ENCODE measurements at regions not wholly inside any gene's neighbourhood (a gene's known extent, or its start where the extent isn't known, plus 50 kb on each side); places are given as distances from the start of the nearest gene placed in this dataset.

DNA sequence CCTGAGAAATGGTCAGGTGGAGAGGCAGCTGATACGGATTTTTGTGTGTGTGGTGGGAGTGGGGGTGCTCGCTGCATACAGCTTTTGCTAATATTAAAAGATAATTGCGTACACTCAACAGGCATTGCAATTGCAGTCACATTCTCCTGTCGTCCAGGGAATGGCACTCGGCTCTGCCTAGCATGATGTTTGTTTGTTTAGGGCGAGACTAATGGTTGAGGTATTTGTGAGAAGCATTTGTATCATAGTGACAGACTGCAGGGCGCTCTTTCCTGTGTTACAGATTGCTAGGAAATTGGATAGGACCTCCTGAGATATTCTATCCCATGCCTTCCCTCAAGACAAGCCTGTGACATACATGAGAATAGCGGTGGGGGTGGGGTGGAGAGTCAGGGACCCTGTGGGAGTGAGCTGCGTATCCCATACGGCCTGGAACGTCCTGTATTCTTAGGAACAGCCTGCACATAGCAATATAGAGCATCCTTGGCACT lies 207.4 kb downstream of the SOX4 start:
- H3K36me3 ChIP-seq (ENCODE audit: control insufficient read depth in 1 of 2, insufficient read depth in 2 of 2, low read length in 2 of 2) = no peaks in the 10 kb centered on the region

GRCh38 chr6:21801446-21802174 lies 208.1 kb downstream of the SOX4 start:
- no peaks in the 10 kb centered on the region for H3K4me1 ChIP-seq (ENCODE audit: control insufficient read depth in 1 of 2, insufficient read depth in 2 of 2, low read length in 2 of 2)
- H3K4me3 ChIP-seq (ENCODE audit: low read depth in 1 of 2, low read length in 2 of 2) = no peak overlapping the region
- H3K36me3 ChIP-seq (ENCODE audit: control insufficient read depth in 1 of 2, insufficient read depth in 2 of 2, low read length in 2 of 2) = no peaks in the 10 kb centered on the region
- no peaks in the 10 kb centered on the region for H3K9me3 ChIP-seq (ENCODE audit: control insufficient read depth in 1 of 2, low read length in 2 of 2)
- H3K27me3 ChIP-seq (ENCODE audit: low read depth, low read length) = no peaks in the 10 kb centered on the region
- peak overlapping the region; percentile 26 for H3K27ac ChIP-seq (ENCODE audit: low read length)

More for the DNA sequence above, 207.4 kb downstream of the SOX4 start:
- Histone ChIP-seq H3K9me3 (ENCODE audit: control insufficient read depth in 1 of 2, low read length in 2 of 2) (no peaks in the 10 kb centered on the region), H3K4me3 (ENCODE audit: low read depth in 1 of 2, low read length in 2 of 2) (no peak overlapping the region), H3K27ac (ENCODE audit: low read length) (no peak overlapping the region), H3K27me3 (ENCODE audit: low read depth, low read length) (no peaks in the 10 kb centered on the region), H3K4me1 (ENCODE audit: control insufficient read depth in 1 of 2, insufficient read depth in 2 of 2, low read length in 2 of 2) (no peaks in the 10 kb centered on the region)

- no peaks in the 10 kb centered on the region for H3K27me3 ChIP-seq (ENCODE audit: low read depth, low read length)
- H3K27ac ChIP-seq (ENCODE audit: low read length) = peak overlapping the region; percentile 26
These were observed 208.7 kb downstream of the SOX4 start for GRCh38 chr6:21802175-21802822.

GRCh38 chr6:21804941-21805610 lies 211.5 kb downstream of the SOX4 start:
- no peaks in the 10 kb centered on the region for H3K27me3 ChIP-seq (ENCODE audit: low read depth, low read length)
- no peaks in the 10 kb centered on the region for H3K36me3 ChIP-seq (ENCODE audit: control insufficient read depth in 1 of 2, insufficient read depth in 2 of 2, low read length in 2 of 2)
- no peak overlapping the region for H3K4me3 ChIP-seq (ENCODE audit: low read depth in 1 of 2, low read length in 2 of 2)
- H3K27ac ChIP-seq (ENCODE audit: low read length) = no peak overlapping the region
- peaks cover 0 to 19% of the 10 kb centered on the region in 2 donors for H3K4me1 ChIP-seq (ENCODE audit: control insufficient read depth in 1 of 2, insufficient read depth in 2 of 2, low read length in 2 of 2)
- H3K9me3 ChIP-seq (ENCODE audit: control insufficient read depth in 1 of 2, low read length in 2 of 2) = no peaks in the 10 kb centered on the region

More at GRCh38 chr6:21802175-21802822, 208.7 kb downstream of the SOX4 start:
- Histone ChIP-seq H3K36me3 (ENCODE audit: control insufficient read depth in 1 of 2, insufficient read depth in 2 of 2, low read length in 2 of 2) (no peaks in the 10 kb centered on the region), H3K4me1 (ENCODE audit: control insufficient read depth in 1 of 2, insufficient read depth in 2 of 2, low read length in 2 of 2) (no peaks in the 10 kb centered on the region), H3K9me3 (ENCODE audit: control insufficient read depth in 1 of 2, low read length in 2 of 2) (no peaks in the 10 kb centered on the region), H3K4me3 (ENCODE audit: low read depth in 1 of 2, low read length in 2 of 2) (no peak overlapping the region)

GRCh38 chr6:21807299-21808044 lies 213.9 kb downstream of the SOX4 start:
- Histone ChIP-seq H3K27me3 (ENCODE audit: low read depth, low read length) (no peaks in the 10 kb centered on the region), H3K4me1 (ENCODE audit: control insufficient read depth in 1 of 2, insufficient read depth in 2 of 2, low read length in 2 of 2) (peaks cover 0 to 19% of the 10 kb centered on the region in 2 donors), H3K27ac (ENCODE audit: low read length) (no peak overlapping the region), H3K36me3 (ENCODE audit: control insufficient read depth in 1 of 2, insufficient read depth in 2 of 2, low read length in 2 of 2) (no peaks in the 10 kb centered on the region), H3K9me3 (ENCODE audit: control insufficient read depth in 1 of 2, low read length in 2 of 2) (no peaks in the 10 kb centered on the region), H3K4me3 (ENCODE audit: low read depth in 1 of 2, low read length in 2 of 2) (no peak overlapping the region)

DNA sequence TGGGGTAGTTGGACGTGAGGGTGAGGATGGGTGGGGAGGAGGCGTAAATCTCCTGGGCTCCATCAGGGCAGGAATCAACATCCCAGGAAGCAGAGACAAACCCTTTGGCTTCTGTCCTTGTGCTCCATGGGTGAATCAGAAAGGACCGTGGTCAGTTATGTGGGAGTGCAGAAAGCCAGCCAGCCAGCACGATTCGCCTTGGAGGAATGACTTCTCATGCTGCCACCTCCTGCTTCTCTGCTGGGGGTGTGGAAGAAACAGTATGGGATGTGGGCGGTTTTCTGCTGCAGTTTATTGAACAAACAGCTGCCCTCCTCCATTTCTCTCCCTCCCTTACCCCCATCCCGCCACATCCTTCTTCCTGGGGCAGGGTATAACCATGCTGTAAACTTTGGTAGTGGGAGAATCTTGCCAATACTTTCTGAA lies 214.5 kb downstream of the SOX4 start:
- H3K36me3 ChIP-seq (ENCODE audit: control insufficient read depth in 1 of 2, insufficient read depth in 2 of 2, low read length in 2 of 2) = no peaks in the 10 kb centered on the region
- H3K4me3 ChIP-seq (ENCODE audit: low read depth in 1 of 2, low read length in 2 of 2) = no peak overlapping the region
- H3K9me3 ChIP-seq (ENCODE audit: control insufficient read depth in 1 of 2, low read length in 2 of 2) = no peaks in the 10 kb centered on the region
- peaks cover 0 to 19% of the 10 kb centered on the region in 2 donors for H3K4me1 ChIP-seq (ENCODE audit: control insufficient read depth in 1 of 2, insufficient read depth in 2 of 2, low read length in 2 of 2)
- no peaks in the 10 kb centered on the region for H3K27me3 ChIP-seq (ENCODE audit: low read depth, low read length)
- no peak overlapping the region for H3K27ac ChIP-seq (ENCODE audit: low read length)

DNA sequence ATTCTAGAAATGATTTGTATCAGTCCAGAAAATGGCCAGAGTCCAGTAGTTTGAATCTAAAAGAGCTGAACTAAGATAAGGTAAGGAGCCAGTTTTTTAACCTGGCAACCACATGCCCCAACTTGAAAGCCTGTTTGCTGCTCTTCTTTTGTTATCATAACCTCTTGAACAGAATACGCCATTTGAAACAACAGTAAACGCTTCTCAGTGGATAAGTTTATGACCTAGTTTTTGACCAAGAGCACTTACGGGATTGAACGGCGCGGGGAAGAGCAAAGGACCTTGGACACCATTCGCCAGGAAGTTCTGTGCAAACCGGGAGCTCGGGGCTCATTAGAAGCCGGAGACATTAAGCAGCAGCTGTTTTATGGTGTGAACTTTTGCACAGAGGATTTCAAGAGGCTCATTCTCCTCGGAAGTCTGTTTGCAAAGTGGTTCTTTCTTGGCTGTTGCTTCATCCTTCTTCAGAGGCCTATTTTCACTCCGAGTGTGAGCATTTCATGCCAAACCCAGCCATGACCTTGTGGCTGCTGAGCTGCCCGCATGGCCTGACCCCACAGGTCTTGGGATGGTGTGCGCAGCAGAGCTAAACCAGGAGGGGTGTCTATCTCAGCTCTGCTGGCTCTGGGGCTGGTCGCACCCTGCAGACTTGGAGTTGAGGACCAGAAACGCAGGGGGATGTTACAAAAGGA lies 215.1 kb downstream of the SOX4 start:
- Histone ChIP-seq H3K27me3 (ENCODE audit: low read depth, low read length) (no peaks in the 10 kb centered on the region), H3K36me3 (ENCODE audit: control insufficient read depth in 1 of 2, insufficient read depth in 2 of 2, low read length in 2 of 2) (no peaks in the 10 kb centered on the region), H3K9me3 (ENCODE audit: control insufficient read depth in 1 of 2, low read length in 2 of 2) (no peaks in the 10 kb centered on the region), H3K27ac (ENCODE audit: low read length) (peak overlapping the region; percentile 7), H3K4me3 (ENCODE audit: low read depth in 1 of 2, low read length in 2 of 2) (no peak overlapping the region), H3K4me1 (ENCODE audit: control insufficient read depth in 1 of 2, insufficient read depth in 2 of 2, low read length in 2 of 2) (peaks cover 0 to 19% of the 10 kb centered on the region in 2 donors)

GRCh38 chr6:21811484-21811883 lies 217.9 kb downstream of the SOX4 start:
- no peak overlapping the region for H3K27ac ChIP-seq (ENCODE audit: low read length)

GRCh38 chr6:21816231-21816630 lies 222.7 kb downstream of the SOX4 start:
- Histone ChIP-seq H3K36me3 (ENCODE audit: control insufficient read depth in 1 of 2, insufficient read depth in 2 of 2, low read length in 2 of 2) (no peaks in the 10 kb centered on the region), H3K4me1 (ENCODE audit: control insufficient read depth in 1 of 2, insufficient read depth in 2 of 2, low read length in 2 of 2) (no peaks in the 10 kb centered on the region), H3K4me3 (ENCODE audit: low read depth in 1 of 2, low read length in 2 of 2) (no peak overlapping the region), H3K9me3 (ENCODE audit: control insufficient read depth in 1 of 2, low read length in 2 of 2) (no peaks in the 10 kb centered on the region), H3K27me3 (ENCODE audit: low read depth, low read length) (no peaks in the 10 kb centered on the region), H3K27ac (ENCODE audit: low read length) (no peak overlapping the region)

More at GRCh38 chr6:21811484-21811883, 217.9 kb downstream of the SOX4 start:
- H3K4me1 ChIP-seq (ENCODE audit: control insufficient read depth in 1 of 2, insufficient read depth in 2 of 2, low read length in 2 of 2) = peaks cover 0 to 19% of the 10 kb centered on the region in 2 donors
- no peaks in the 10 kb centered on the region for H3K9me3 ChIP-seq (ENCODE audit: control insufficient read depth in 1 of 2, low read length in 2 of 2)
- no peak overlapping the region for H3K4me3 ChIP-seq (ENCODE audit: low read depth in 1 of 2, low read length in 2 of 2)
- no peaks in the 10 kb centered on the region for H3K36me3 ChIP-seq (ENCODE audit: control insufficient read depth in 1 of 2, insufficient read depth in 2 of 2, low read length in 2 of 2)
- no peaks in the 10 kb centered on the region for H3K27me3 ChIP-seq (ENCODE audit: low read depth, low read length)

- H3K27me3 ChIP-seq (ENCODE audit: low read depth, low read length) = no peaks in the 10 kb centered on the region
- no peaks in the 10 kb centered on the region for H3K9me3 ChIP-seq (ENCODE audit: control insufficient read depth in 1 of 2, low read length in 2 of 2)
- H3K36me3 ChIP-seq (ENCODE audit: control insufficient read depth in 1 of 2, insufficient read depth in 2 of 2, low read length in 2 of 2) = no peaks in the 10 kb centered on the region
- H3K4me1 ChIP-seq (ENCODE audit: control insufficient read depth in 1 of 2, insufficient read depth in 2 of 2, low read length in 2 of 2) = no peaks in the 10 kb centered on the region
- no peak overlapping the region for H3K4me3 ChIP-seq (ENCODE audit: low read depth in 1 of 2, low read length in 2 of 2)
- H3K27ac ChIP-seq (ENCODE audit: low read length) = no peak overlapping the region
These were observed 226.9 kb downstream of the SOX4 start for GRCh38 chr6:21820442-21820841.
